T47D (cell line): ENCODE measurements at regions not wholly inside any gene's neighbourhood (a gene's known extent, or its start where the extent isn't known, plus 50 kb on each side); places are given as distances from the start of the nearest gene placed in this dataset.

Experiments used
- DNase-seq, 2 experiments: peaks; one replicate each; pipeline versions ENCODE4 v3.0.0 to v3.0.0-alpha.2; 2011 to 2012; ENCODE audit warnings: low read depth in 1 of 2, low spot score in 1 of 2
- JUND ChIP-seq: IDR thresholded peaks from 2 replicates; pipeline ENCODE4 v1.6.1; 2012; ENCODE audit warnings: low read depth
- in situ Hi-C: cut with HindIII; loops from 2 replicates; pipeline ENCODE4 v1.10.0; 2016; ENCODE audit warnings: low sequenced_read_pairs, low pct_unique_long_range_greater_than_20kb

DNA sequence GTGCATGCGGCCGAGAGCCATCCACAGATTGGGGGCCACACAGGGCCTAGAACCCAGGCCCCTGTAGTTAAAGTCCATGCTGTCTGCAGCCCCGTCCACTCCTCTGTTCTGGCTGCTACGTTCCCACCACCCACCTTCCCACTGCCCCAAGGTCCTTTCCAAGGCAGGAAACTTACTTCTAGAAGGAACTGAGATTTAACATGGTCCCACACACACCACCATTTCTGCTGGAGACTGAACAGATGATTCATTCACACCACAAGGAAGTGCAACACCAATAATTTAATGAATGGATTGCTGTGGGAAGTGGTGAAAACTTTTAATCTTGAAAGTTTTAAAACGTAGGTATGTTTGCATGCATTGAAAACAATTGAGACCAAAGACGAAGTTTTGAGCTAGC is 95.2 kb downstream of the LBH start:
- DNase-seq = no peak
- in situ Hi-C loops = no loop called here
- no peak for TF ChIP-seq JUND

- TF ChIP-seq JUND = no peak
- no peak for DNase-seq
- in situ Hi-C loops = no loop called here
Measured at GRCh38 chr2:30331038-30331437, 99.7 kb downstream of the LBH start.

- in situ Hi-C loops = no loop called here
- DNase-seq = no peak
- TF ChIP-seq JUND = no peak
Measured at GRCh38 chr2:30331869-30332268, 100.5 kb downstream of the LBH start.

DNA sequence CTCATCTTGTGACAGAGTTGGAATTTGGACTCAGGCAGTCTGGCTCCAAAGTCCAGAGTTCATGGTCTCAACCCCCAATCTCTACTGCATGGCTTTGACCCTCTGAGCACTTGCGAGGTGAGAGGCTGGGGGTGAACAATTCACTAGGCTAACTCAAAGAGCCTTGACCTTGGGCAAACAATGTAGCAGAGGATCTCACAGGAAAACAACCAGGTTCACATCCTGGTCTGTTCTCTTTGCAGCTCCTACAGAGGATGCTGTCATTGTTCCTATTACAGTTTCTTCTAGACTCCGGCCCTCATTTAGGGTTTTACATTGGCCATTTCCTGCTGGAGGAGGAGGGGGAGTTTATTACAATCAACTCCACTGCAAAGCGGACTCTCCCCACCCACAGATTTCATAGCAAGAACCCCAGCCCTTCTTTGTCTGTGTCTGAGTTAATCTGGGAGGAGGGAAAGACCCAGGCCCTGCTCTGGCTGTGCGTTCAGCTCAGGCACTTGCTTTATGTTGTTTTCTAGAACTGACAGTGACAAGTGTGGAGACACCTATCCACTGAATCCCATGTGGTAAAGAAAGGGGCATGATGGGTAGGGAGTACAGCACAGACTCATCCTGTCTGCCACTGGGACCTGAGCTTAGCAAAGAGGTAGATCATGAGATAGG is 101.6 kb downstream of the LBH start:
- no peak for DNase-seq
- TF ChIP-seq JUND = no peak
- in situ Hi-C loops = no loop called here

DNA sequence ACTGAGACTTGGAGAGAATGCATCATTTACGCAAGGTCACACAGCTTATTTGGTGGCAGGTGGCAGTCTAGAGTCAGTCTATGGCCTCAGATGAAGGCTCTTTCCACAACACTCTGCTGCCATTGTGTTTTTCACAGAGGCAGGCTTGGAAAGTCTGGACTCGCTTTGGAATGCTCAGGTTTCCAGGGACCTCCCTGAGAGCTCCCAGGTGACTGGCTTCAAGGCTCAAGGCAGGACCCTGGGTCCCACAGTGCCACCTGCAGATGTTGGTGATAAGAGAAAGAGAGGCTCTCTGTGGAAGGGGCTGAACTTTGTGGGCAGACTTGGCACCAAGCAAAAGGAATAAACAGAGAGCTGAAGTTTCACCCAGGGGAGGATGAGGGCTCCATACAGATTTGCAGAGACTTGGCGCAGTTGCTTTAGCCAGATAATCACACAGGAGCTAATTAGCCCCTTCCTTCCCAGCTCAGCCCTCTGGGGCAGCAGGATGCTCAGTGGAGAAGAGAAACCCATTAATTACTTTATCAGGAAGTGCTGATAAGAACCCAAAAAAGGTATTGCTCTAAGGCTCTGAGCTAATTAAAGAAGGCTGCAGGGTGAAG is 103.5 kb downstream of the LBH start:
- in situ Hi-C loops = no loop called here
- no peak for TF ChIP-seq JUND
- no peak for DNase-seq

DNA sequence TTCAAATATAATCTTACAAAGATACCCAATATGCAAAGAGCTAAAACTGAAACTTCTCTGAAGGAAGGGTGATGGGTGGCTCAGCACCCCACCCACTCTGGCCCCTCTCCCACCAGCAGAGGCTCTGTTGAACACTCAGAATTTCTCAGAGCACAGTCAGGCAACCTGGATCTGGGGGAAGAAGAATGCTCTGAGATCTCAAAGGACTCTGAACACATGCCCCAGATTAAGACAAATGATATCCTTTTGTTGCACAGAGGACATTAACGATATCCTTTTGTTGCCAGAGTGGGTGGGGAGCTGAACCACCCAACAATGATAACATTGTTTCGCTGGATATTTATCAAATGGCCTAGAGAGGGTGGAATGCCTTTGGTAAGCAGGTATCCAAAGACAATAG is 104.8 kb downstream of the LBH start:
- no peak for DNase-seq
- no peak for TF ChIP-seq JUND
- in situ Hi-C loops = no loop called here

GRCh38 chr2:30336978-30337841 is 105.9 kb downstream of the LBH start:
- DNase-seq = no peak
- in situ Hi-C loops = no loop called here
- TF ChIP-seq JUND = no peak

- in situ Hi-C loops = no loop called here
- no peak for TF ChIP-seq JUND
- DNase-seq = no peak
Measured at GRCh38 chr2:30338475-30338874, 107.1 kb downstream of the LBH start.

- no peak for DNase-seq
- no peak for TF ChIP-seq JUND
- in situ Hi-C loops = no loop called here
Measured at GRCh38 chr2:30339071-30339470, 107.7 kb downstream of the LBH start.

GRCh38 chr2:30341500-30342267 is 105.4 kb upstream of the LCLAT1 start:
- TF ChIP-seq JUND = no peak
- in situ Hi-C loops = no loop called here
- peak; percentile 4 to 13 for DNase-seq

- no peak for DNase-seq
- no peak for TF ChIP-seq JUND
- in situ Hi-C loops = no loop called here
Measured at GRCh38 chr2:30346471-30347169, 100.4 kb upstream of the LCLAT1 start.

DNA sequence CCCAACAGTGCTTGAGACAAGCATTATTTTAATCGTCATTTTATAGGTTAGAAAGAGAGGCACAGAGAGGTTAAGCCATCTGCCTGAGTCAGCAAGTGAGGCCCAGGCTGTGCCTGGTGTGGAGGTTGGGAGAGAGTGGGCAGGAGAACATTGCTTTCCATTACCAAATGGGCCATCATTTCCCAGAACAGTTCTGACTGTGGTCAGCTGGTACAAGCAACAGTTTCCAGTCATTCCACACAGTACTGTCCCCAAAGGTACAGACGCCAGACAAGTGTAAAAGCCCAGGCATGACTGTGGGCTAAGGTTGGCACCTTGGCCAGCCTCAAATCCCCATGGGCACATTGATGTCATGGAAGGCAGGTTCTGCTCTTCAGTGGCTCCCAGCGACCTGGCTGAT is 98.2 kb upstream of the LCLAT1 start:
- no peak for DNase-seq
- in situ Hi-C loops = no loop called here
- TF ChIP-seq JUND = no peak
